ENCODE measurements at regions not wholly inside any gene's neighbourhood (a gene's known extent, or its start where the extent isn't known, plus 50 kb on each side); places are given as distances from the start of the nearest gene placed in this dataset.
"Not testable (repeated sequence)": the region's sequence is repeated elsewhere in the genome, so short reads cannot be mapped to it uniquely, and the experiment has no call there.

GRCh38 chr20:51129147-51129776 lies 106.4 kb upstream of the KCNG1 start:
- TF ChIP-seq, protein P1, sequence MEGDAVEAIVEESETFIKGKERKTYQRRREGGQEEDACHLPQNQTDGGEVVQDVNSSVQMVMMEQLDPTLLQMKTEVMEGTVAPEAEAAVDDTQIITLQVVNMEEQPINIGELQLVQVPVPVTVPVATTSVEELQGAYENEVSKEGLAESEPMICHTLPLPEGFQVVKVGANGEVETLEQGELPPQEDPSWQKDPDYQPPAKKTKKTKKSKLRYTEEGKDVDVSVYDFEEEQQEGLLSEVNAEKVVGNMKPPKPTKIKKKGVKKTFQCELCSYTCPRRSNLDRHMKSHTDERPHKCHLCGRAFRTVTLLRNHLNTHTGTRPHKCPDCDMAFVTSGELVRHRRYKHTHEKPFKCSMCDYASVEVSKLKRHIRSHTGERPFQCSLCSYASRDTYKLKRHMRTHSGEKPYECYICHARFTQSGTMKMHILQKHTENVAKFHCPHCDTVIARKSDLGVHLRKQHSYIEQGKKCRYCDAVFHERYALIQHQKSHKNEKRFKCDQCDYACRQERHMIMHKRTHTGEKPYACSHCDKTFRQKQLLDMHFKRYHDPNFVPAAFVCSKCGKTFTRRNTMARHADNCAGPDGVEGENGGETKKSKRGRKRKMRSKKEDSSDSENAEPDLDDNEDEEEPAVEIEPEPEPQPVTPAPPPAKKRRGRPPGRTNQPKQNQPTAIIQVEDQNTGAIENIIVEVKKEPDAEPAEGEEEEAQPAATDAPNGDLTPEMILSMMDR (IDR thresholded peaks at IDR 0.05): no peak
- Histone ChIP-seq H3K9me3 (no peaks in the 10 kb centered on the region), H3K4me3 (no peak overlapping the region), H3K36me3 (no peaks in the 10 kb centered on the region), H3K27ac (no peak overlapping the region), H3K4me1 (no peaks in the 10 kb centered on the region), H3K27me3 (peaks cover 0 to 19% of the 10 kb centered on the region in 2 donors)
- intact Hi-C loops (cut with DNase I; ENCODE audit: low total_unique reads): no loop called here
- DNase-seq: no peak

DNA sequence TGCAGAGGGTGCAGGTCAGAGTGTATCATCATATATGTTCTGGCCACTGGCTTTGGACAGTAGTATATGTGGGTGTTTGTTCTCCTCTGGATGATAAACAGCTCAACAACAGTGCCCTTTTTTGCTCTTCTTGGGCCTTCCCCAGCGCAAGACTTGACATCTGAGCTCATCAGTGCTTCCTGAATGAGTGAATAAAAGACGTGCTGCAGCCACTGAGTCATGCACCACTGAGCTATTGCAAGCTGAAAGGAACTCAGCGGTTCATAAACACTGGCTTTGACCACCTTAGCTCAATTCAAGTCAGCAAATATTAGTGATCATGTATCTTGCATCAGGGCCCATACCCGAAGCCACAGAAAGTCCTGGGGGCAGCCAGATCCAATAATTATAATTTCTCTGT lies 105.3 kb upstream of the KCNG1 start:
- no peaks in the 10 kb centered on the region for H3K36me3 ChIP-seq
- no peaks in the 10 kb centered on the region for H3K4me1 ChIP-seq
- H3K4me3 ChIP-seq: no peak overlapping the region
- H3K9me3 ChIP-seq: no peaks in the 10 kb centered on the region
- no peak overlapping the region for H3K27ac ChIP-seq
- TF ChIP-seq, protein P1 (IDR thresholded peaks at IDR 0.05): no peak
- intact Hi-C loops (cut with DNase I; ENCODE audit: low total_unique reads): no loop called here
- H3K27me3 ChIP-seq: peaks cover 0 to 24% of the 10 kb centered on the region in 2 donors
- DNase-seq: no peak

- no peaks in the 10 kb centered on the region for H3K36me3 ChIP-seq
- no peaks in the 10 kb centered on the region for H3K4me1 ChIP-seq
- H3K27ac ChIP-seq: no peak overlapping the region
- H3K27me3 ChIP-seq: peaks cover 0 to 24% of the 10 kb centered on the region in 2 donors
- H3K4me3 ChIP-seq: no peak overlapping the region
- intact Hi-C loops (cut with DNase I; ENCODE audit: low total_unique reads): no loop called here
- TF ChIP-seq, protein P1 (IDR thresholded peaks at IDR 0.05): no peak
- DNase-seq: no peak
- no peaks in the 10 kb centered on the region for H3K9me3 ChIP-seq
Measured at GRCh38 chr20:51127713-51128112, 104.8 kb upstream of the KCNG1 start.

DNA sequence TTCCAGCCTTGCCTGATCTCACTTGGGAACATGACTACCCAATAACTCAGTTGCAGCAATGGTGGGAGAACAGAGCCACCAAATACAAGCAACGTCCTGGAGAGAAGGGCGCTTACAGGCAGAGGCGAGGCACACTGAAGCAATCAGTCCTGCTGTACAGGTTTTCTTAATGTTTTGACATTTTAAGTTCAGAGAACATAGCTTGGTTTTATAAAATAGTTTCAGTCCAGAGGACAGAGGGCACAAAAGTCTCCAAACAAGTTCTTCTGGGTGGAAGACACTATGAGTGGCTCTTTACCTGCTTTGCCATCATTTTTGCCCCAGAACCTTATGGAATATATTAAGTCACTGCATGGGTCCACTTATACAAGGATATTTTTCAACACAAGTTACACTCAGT lies 103.4 kb upstream of the KCNG1 start:
- DNase-seq: no peak
- Histone ChIP-seq H3K27me3 (peaks cover 0 to 26% of the 10 kb centered on the region in 2 donors), H3K27ac (no peak overlapping the region), H3K36me3 (no peaks in the 10 kb centered on the region), H3K4me1 (no peaks in the 10 kb centered on the region), H3K9me3 (no peaks in the 10 kb centered on the region), H3K4me3 (no peak overlapping the region)
- intact Hi-C loops (cut with DNase I; ENCODE audit: low total_unique reads): no loop called here
- TF ChIP-seq, protein P1 (IDR thresholded peaks at IDR 0.05): no peak

GRCh38 chr20:51125780-51126179 lies 102.9 kb upstream of the KCNG1 start:
- no peaks in the 10 kb centered on the region for H3K36me3 ChIP-seq
- no peaks in the 10 kb centered on the region for H3K4me1 ChIP-seq
- no peak overlapping the region for H3K4me3 ChIP-seq
- no peak overlapping the region for H3K27ac ChIP-seq
- TF ChIP-seq, protein P1 (IDR thresholded peaks at IDR 0.05): no peak
- no peaks in the 10 kb centered on the region for H3K9me3 ChIP-seq
- intact Hi-C loops (cut with DNase I; ENCODE audit: low total_unique reads): no loop called here
- H3K27me3 ChIP-seq: peaks cover 0 to 28% of the 10 kb centered on the region in 2 donors
- DNase-seq: no peak

GRCh38 chr20:51125105-51125504 lies 102.2 kb upstream of the KCNG1 start:
- TF ChIP-seq, protein P1 (IDR thresholded peaks at IDR 0.05): no peak
- intact Hi-C loops (cut with DNase I; ENCODE audit: low total_unique reads): no loop called here
- H3K4me1 ChIP-seq: no peaks in the 10 kb centered on the region
- H3K27me3 ChIP-seq: peaks cover 0 to 35% of the 10 kb centered on the region in 2 donors
- no peaks in the 10 kb centered on the region for H3K36me3 ChIP-seq
- no peak overlapping the region for H3K4me3 ChIP-seq
- H3K27ac ChIP-seq: no peak overlapping the region
- no peaks in the 10 kb centered on the region for H3K9me3 ChIP-seq
- no peak for DNase-seq

DNA sequence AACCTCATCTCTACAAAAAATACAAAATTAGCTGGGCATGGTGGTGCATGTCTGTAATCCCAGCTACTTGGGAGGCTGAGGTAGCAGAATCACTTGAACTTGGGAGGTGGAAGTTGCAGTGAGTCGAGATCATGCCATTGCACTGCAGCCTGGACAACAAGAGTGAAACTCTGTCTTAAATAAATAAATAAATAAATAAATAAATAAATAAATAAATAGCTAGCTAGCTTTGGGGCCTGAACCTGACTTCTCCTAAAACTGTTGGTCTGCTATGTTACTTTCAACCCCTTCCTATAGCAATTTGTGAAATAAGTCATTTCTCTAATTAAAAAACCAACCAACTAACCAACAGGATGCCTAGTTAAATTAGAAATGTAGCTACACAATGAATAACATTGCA lies 101.0 kb upstream of the KCNG1 start:
- H3K4me1 ChIP-seq; intact Hi-C loops (cut with DNase I; ENCODE audit: low total_unique reads); H3K4me3 ChIP-seq; H3K36me3 ChIP-seq; DNase-seq; H3K9me3 ChIP-seq; H3K27ac ChIP-seq: not testable (repeated sequence)
- H3K27me3 ChIP-seq: peaks cover 0 to 46% of the 10 kb centered on the region in 2 donors
